ENCODE measurements at regions not wholly inside any gene's neighbourhood (a gene's known extent, or its start where the extent isn't known, plus 50 kb on each side); places are given as distances from the start of the nearest gene placed in this dataset.
"Not testable (repeated sequence)": the region's sequence is repeated elsewhere in the genome, so short reads cannot be mapped to it uniquely, and the experiment has no call there.

GRCh38 chrX:40953369-40953768 is 131.9 kb upstream of the USP9X start:
- DNase-seq = no peak

- no peak for DNase-seq
Measured at GRCh38 chrX:40960041-40960440, 125.2 kb upstream of the USP9X start.

GRCh38 chrX:40962793-40963407 is 122.3 kb upstream of the USP9X start:
- DNase-seq = no peak

- DNase-seq = no peak
Measured at GRCh38 chrX:40964008-40964407, 121.2 kb upstream of the USP9X start.

GRCh38 chrX:40964633-40965586 is 120.3 kb upstream of the USP9X start:
- no peak for DNase-seq

GRCh38 chrX:40966213-40966820 is 118.9 kb upstream of the USP9X start:
- DNase-seq = no peak

- no peak for DNase-seq
Measured at GRCh38 chrX:40968180-40968579, 117.1 kb upstream of the USP9X start.

GRCh38 chrX:40971736-40972135 is 113.5 kb upstream of the USP9X start:
- peak; percentile 1 for DNase-seq

- no peak for DNase-seq
Measured at GRCh38 chrX:40973619-40974018, 111.6 kb upstream of the USP9X start.

- no peak for DNase-seq
Measured at GRCh38 chrX:40975951-40976350, 109.3 kb upstream of the USP9X start.

- no peak for DNase-seq
Measured at GRCh38 chrX:40976981-40977380, 108.3 kb upstream of the USP9X start.

- no peak for DNase-seq
Measured at GRCh38 chrX:40984962-40985361, 100.3 kb upstream of the USP9X start.

GRCh38 chrX:40987413-40987812 is 97.8 kb upstream of the USP9X start:
- DNase-seq = no peak

GRCh38 chrX:40988100-40988499 is 97.1 kb upstream of the USP9X start:
- no peak for DNase-seq

GRCh38 chrX:40993395-40993794 is 91.8 kb upstream of the USP9X start:
- DNase-seq = not testable (repeated sequence)

- DNase-seq = no peak
Measured at GRCh38 chrX:40996886-40997530, 88.2 kb upstream of the USP9X start.

GRCh38 chrX:40998123-40998522 is 87.1 kb upstream of the USP9X start:
- no peak for DNase-seq

GRCh38 chrX:41001327-41001726 is 83.9 kb upstream of the USP9X start:
- no peak for DNase-seq

- DNase-seq = no peak
Measured at GRCh38 chrX:41002026-41002425, 83.2 kb upstream of the USP9X start.

- DNase-seq = no peak
Measured at GRCh38 chrX:41003506-41004270, 81.6 kb upstream of the USP9X start.

GRCh38 chrX:41005445-41005992 is 79.7 kb upstream of the USP9X start:
- DNase-seq = no peak

All from NCI-H345 (cell line).